CD4-positive, alpha-beta T cell treated with Interferon gamma for 1 hour (primary cell): ENCODE measurements at regions not wholly inside any gene's neighbourhood (a gene's known extent, or its start where the extent isn't known, plus 50 kb on each side); places are given as distances from the start of the nearest gene placed in this dataset.
"Not testable (repeated sequence)": the region's sequence is repeated elsewhere in the genome, so short reads cannot be mapped to it uniquely, and the experiment has no call there.

ENCODE experiments used
- DNase-seq: peaks from one replicate; pipeline ENCODE4 v3.0.0-alpha.2; 2020

GRCh38 chr2:37759989-37760388 is 88.5 kb upstream of the CDC42EP3 start:
- DNase-seq = not testable (repeated sequence)

- DNase-seq = no peak
Observed at GRCh38 chr2:37760471-37760870, 89.0 kb upstream of the CDC42EP3 start.

GRCh38 chr2:37762281-37762680 is 90.8 kb upstream of the CDC42EP3 start:
- DNase-seq = not testable (repeated sequence)

- no peak for DNase-seq
Observed at GRCh38 chr2:37764739-37765138, 93.3 kb upstream of the CDC42EP3 start.

GRCh38 chr2:37766106-37766505 is 94.7 kb upstream of the CDC42EP3 start:
- no peak for DNase-seq

- no peak for DNase-seq
Observed at GRCh38 chr2:37767046-37767445, 95.6 kb upstream of the CDC42EP3 start.

GRCh38 chr2:37767959-37768925 is 96.8 kb upstream of the CDC42EP3 start:
- DNase-seq = no peak

GRCh38 chr2:37769551-37769950 is 98.1 kb upstream of the CDC42EP3 start:
- DNase-seq = no peak

GRCh38 chr2:37770797-37771196 is 99.4 kb upstream of the CDC42EP3 start:
- no peak for DNase-seq

- no peak for DNase-seq
Observed at GRCh38 chr2:37771600-37772088, 100.2 kb upstream of the CDC42EP3 start.

GRCh38 chr2:37773371-37774130 is 102.1 kb upstream of the CDC42EP3 start:
- no peak for DNase-seq

GRCh38 chr2:37774171-37774944 is 102.9 kb upstream of the CDC42EP3 start:
- not testable (repeated sequence) for DNase-seq

- no peak for DNase-seq
Observed at GRCh38 chr2:37774976-37775907, 103.8 kb upstream of the CDC42EP3 start.

GRCh38 chr2:37775908-37776250 is 104.4 kb upstream of the CDC42EP3 start:
- no peak for DNase-seq

GRCh38 chr2:37776487-37776886 is 105.0 kb upstream of the CDC42EP3 start:
- DNase-seq = no peak

- DNase-seq = no peak
Observed at GRCh38 chr2:37779139-37779538, 107.7 kb upstream of the CDC42EP3 start.

- no peak for DNase-seq
Observed at GRCh38 chr2:37779611-37780386, 108.4 kb upstream of the CDC42EP3 start.

- DNase-seq = no peak
Observed at GRCh38 chr2:37780387-37780676, 108.9 kb upstream of the CDC42EP3 start.

GRCh38 chr2:37781028-37781427 is 109.6 kb upstream of the CDC42EP3 start:
- no peak for DNase-seq

- DNase-seq = no peak
Observed at GRCh38 chr2:37782155-37782673, 110.8 kb upstream of the CDC42EP3 start.
